ENCODE measurements at regions not wholly inside any gene's neighbourhood (a gene's known extent, or its start where the extent isn't known, plus 50 kb on each side); places are given as distances from the start of the nearest gene placed in this dataset.

- Histone ChIP-seq H3K9me3 (ENCODE audit: control insufficient read depth, insufficient read depth, low read length) (peaks cover 34% of the 10 kb centered on the region), H4K20me1 (ENCODE audit: insufficient read depth, low read length) (no peaks in the 10 kb centered on the region), H3K4me2 (ENCODE audit: low read depth, low read length) (no peak overlapping the region), H2BK15ac (ENCODE audit: low read depth, low read length) (no peak overlapping the region), H3K9me1 (ENCODE audit: insufficient read depth, low read length) (no peaks in the 10 kb centered on the region), H3K36me3 (ENCODE audit: control insufficient read depth, insufficient read depth, low read length) (no peaks in the 10 kb centered on the region), H2AK5ac (ENCODE audit: low read depth, low read length) (no peak overlapping the region), H2AFZ (replicated peaks; ENCODE audit: low read length, poor library complexity) (no peak overlapping the region), H3K9ac (ENCODE audit: low read depth, low read length) (no peak overlapping the region), H3K14ac (replicated peaks; ENCODE audit: low read depth, low read length) (no peak overlapping the region), H2BK120ac (ENCODE audit: low read depth, low read length) (no peak overlapping the region), H4K91ac (ENCODE audit: insufficient read depth, low read depth, low read length) (no peak overlapping the region), H3K4me1 (ENCODE audit: control insufficient read depth, insufficient read depth, low read length) (no peaks in the 10 kb centered on the region), H3K27me3 (ENCODE audit: control insufficient read depth, insufficient read depth, low read length) (no peaks in the 10 kb centered on the region), H2AK9ac (replicated peaks; ENCODE audit: low read depth, low read length, poor library complexity) (no peak overlapping the region), H3K27ac (ENCODE audit: insufficient read depth, low read length) (no peak overlapping the region), H3K23ac (ENCODE audit: low read depth, low read length) (no peak overlapping the region), H2BK5ac (ENCODE audit: low read depth, low read length, poor library complexity, severe bottlenecking) (no peak overlapping the region), H4K5ac (ENCODE audit: low read depth, low read length) (no peak overlapping the region), H3K4ac (ENCODE audit: low read depth, low read length) (no peak overlapping the region), H3K18ac (ENCODE audit: low read depth, low read length) (no peak overlapping the region), H3K79me1 (ENCODE audit: low read depth in 1 of 2, low read length in 2 of 2) (no peaks in the 10 kb centered on the region), H3K4me3 (ENCODE audit: insufficient read depth, low read depth, low read length) (no peak overlapping the region), H2BK20ac (ENCODE audit: low read depth, low read length) (no peak overlapping the region), H4K8ac (ENCODE audit: low read depth in 2 of 2, low read length in 2 of 2) (no peak overlapping the region), H3K56ac (ENCODE audit: extremely low read depth, insufficient read depth, low read length) (no peak overlapping the region)
- no peak for ATAC-seq (ENCODE audit: low read depth)
- DNase-seq = no peak
- in situ Hi-C loops (cut with MboI; ENCODE audit: low sequenced_read_pairs) = no loop called here
- dilution Hi-C loops (cut with HindIII; ENCODE audit: low sequenced_read_pairs, unreplicated experiment) = no loop called here
- no peak for TF ChIP-seq FOS (IDR thresholded peaks at IDR 0.05; ENCODE audit: low read depth, low read length)
- TF ChIP-seq MAZ (IDR thresholded peaks at IDR 0.05; ENCODE audit: borderline replicate concordance, low read depth, low read length) = no peak
- no peak for TF ChIP-seq CHD1 (IDR thresholded peaks at IDR 0.05; ENCODE audit: low read depth, low read length)
- TF ChIP-seq RAD21 (IDR thresholded peaks at IDR 0.05; ENCODE audit: low read length) = no peak
- no peak for TF ChIP-seq POLR2A (IDR thresholded peaks at IDR 0.05; ENCODE audit: low read depth, low read length)
- no peak for TF ChIP-seq SMC3 (IDR thresholded peaks at IDR 0.05; ENCODE audit: low read depth, low read length)
- WGBS, 2 experiments (ENCODE audit: extremely low coverage in 2 of 2, insufficient read length in 1 of 2) = no CpG with 5 or more reads among the region's 8 CpGs
- POLR2A ChIA-PET (ENCODE audit: unreplicated experiment) = no interaction called here
- BruUV-seq (replicated peaks) = no TSS peak
- CTCF ChIA-PET = no interaction called here
- intact Hi-C loops (cut with micrococcal nuclease) = no loop called here
Observed at GRCh38 chr2:16290311-16291020, 350.1 kb downstream of the MYCN start.

Data from IMR-90 (cell line).